ENCODE measurements at regions not wholly inside any gene's neighbourhood (a gene's known extent, or its start where the extent isn't known, plus 50 kb on each side); places are given as distances from the start of the nearest gene placed in this dataset.

- Mint-ChIP-seq H3K9me3 (no peaks in the 10 kb centered on the region), H3K36me3 (ENCODE audit: low read depth) (no peaks in the 10 kb centered on the region), H3K4me3 (no peak overlapping the region), H3K27ac (no peak overlapping the region), H3K27me3 (ENCODE audit: insufficient read depth, low read depth, poor library complexity) (no peaks in the 10 kb centered on the region), H3K4me1 (no peaks in the 10 kb centered on the region)
- no peak for ATAC-seq
- no peaks in the 10 kb centered on the region for H3K27me3 ChIP-seq (ENCODE audit: insufficient read depth)
- H3F3A ChIP-seq (replicated peaks; ENCODE audit: low read depth), result no peaks in the 10 kb centered on the region
- H2AFZ ChIP-seq, result no peak overlapping the region
- H3K4me2 ChIP-seq, result no peak overlapping the region
- no peaks in the 10 kb centered on the region for H3K4me1 ChIP-seq (ENCODE audit: insufficient read depth)
- H3K4me3 ChIP-seq, result no peak overlapping the region
- H3K9me2 ChIP-seq (ENCODE audit: insufficient read depth), result peaks cover 14% of the 10 kb centered on the region
- no peak for DNase-seq (ENCODE audit: low spot score)
- no peaks in the 10 kb centered on the region for H4K20me1 ChIP-seq (replicated peaks; ENCODE audit: insufficient read depth)
- TF ChIP-seq POLR2AphosphoS5 (IDR thresholded peaks at IDR 0.05; ENCODE audit: low read depth) (no peak), EZH2phosphoT487 (IDR thresholded peaks at IDR 0.05; ENCODE audit: unreplicated experiment) (no peak), CREB1 (CRISPR knock-in tag; IDR thresholded peaks at IDR 0.05; ENCODE audit: low read depth) (no peak)
- H3K79me2 ChIP-seq (replicated peaks; ENCODE audit: insufficient read depth), result no peaks in the 10 kb centered on the region
- no peaks in the 10 kb centered on the region for H3K36me3 ChIP-seq (ENCODE audit: insufficient read depth)
- no peak overlapping the region for H3K27ac ChIP-seq (ENCODE audit: low read depth)
Observed at GRCh38 chr4:10239982-10240654, 123.5 kb upstream of the WDR1 start.

GRCh38 chr4:10237131-10237530 lies 120.5 kb upstream of the WDR1 start:
- H3K4me3 Mint-ChIP-seq, result no peak overlapping the region
- no peaks in the 10 kb centered on the region for H3K4me1 Mint-ChIP-seq
- H3K27ac Mint-ChIP-seq, result no peak overlapping the region
- no peaks in the 10 kb centered on the region for H3K79me2 ChIP-seq (replicated peaks; ENCODE audit: insufficient read depth)
- no peak overlapping the region for H3K27ac ChIP-seq (ENCODE audit: low read depth)
- no peaks in the 10 kb centered on the region for H4K20me1 ChIP-seq (replicated peaks; ENCODE audit: insufficient read depth)
- H3F3A ChIP-seq (replicated peaks; ENCODE audit: low read depth), result no peaks in the 10 kb centered on the region
- no peaks in the 10 kb centered on the region for H3K27me3 ChIP-seq (ENCODE audit: insufficient read depth)
- H2AFZ ChIP-seq, result no peak overlapping the region
- ATAC-seq (no peak), DNase-seq (ENCODE audit: low spot score) (no peak)
- H3K9me3 Mint-ChIP-seq, result no peaks in the 10 kb centered on the region
- H3K36me3 ChIP-seq (ENCODE audit: insufficient read depth), result no peaks in the 10 kb centered on the region
- H3K9me2 ChIP-seq (ENCODE audit: insufficient read depth), result peaks cover 12% of the 10 kb centered on the region
- no peaks in the 10 kb centered on the region for H3K36me3 Mint-ChIP-seq (ENCODE audit: low read depth)
- peaks cover 2% of the 10 kb centered on the region for H3K27me3 Mint-ChIP-seq (ENCODE audit: insufficient read depth, low read depth, poor library complexity)
- no peaks in the 10 kb centered on the region for H3K4me1 ChIP-seq (ENCODE audit: insufficient read depth)
- no peak overlapping the region for H3K4me3 ChIP-seq
- no peak overlapping the region for H3K4me2 ChIP-seq
- TF ChIP-seq NANOG (IDR thresholded peaks at IDR 0.05; ENCODE audit: borderline replicate concordance) (no peak), EZH2phosphoT487 (IDR thresholded peaks at IDR 0.05; ENCODE audit: unreplicated experiment) (no peak), ETS1 (IDR thresholded peaks at IDR 0.05) (no peak), EZH2 (IDR thresholded peaks at IDR 0.05; ENCODE audit: low read depth, unreplicated experiment) (no peak), CREB1 (CRISPR knock-in tag; IDR thresholded peaks at IDR 0.05; ENCODE audit: low read depth) (no peak), JUNB (IDR thresholded peaks at IDR 0.05; ENCODE audit: unreplicated experiment) (no peak), ZNF331 (CRISPR knock-in tag; IDR thresholded peaks at IDR 0.05; ENCODE audit: low read depth) (no peak), REST (IDR thresholded peaks at IDR 0.05; ENCODE audit: unreplicated experiment) (no peak), ZNF462 (CRISPR knock-in tag; IDR thresholded peaks at IDR 0.05) (no peak), STAT1 (IDR thresholded peaks at IDR 0.05; ENCODE audit: unreplicated experiment) (no peak), POLR2AphosphoS5 (IDR thresholded peaks at IDR 0.05; ENCODE audit: low read depth) (no peak)

Data from GM23338 (cell line).